ENCODE measurements at regions not wholly inside any gene's neighbourhood (a gene's known extent, or its start where the extent isn't known, plus 50 kb on each side); places are given as distances from the start of the nearest gene placed in this dataset.

DNA sequence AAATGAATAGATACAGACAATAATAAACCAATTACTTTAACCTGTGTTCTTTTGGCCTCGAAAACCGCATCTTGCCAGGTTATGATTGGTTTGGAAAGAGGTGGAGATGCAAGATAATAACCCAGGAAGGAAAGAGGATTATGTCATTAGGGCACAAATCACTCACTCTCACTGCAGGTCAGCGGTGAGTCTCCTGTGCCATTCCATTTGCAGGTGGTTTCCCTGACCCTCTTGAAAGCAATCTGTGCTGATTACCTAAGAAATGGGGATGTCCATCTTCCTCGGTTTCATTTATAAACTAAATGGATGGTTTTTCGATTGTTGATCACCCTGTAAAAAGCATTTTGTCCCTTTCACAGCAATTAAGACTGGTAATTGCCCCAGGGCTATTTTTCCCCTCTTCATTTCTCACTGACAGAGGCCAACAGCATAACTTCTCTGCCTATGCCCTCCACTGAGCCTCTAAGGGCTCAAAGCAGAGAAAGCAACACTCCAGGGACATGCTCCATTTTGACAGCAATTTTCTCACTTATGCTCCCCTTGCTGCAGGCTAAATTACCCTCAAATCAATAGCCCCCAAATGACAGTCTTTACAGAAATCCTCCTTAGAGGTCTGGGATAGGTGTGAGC is 257.5 kb downstream of the IPMK start:
- DNase-seq: no peak

DNA sequence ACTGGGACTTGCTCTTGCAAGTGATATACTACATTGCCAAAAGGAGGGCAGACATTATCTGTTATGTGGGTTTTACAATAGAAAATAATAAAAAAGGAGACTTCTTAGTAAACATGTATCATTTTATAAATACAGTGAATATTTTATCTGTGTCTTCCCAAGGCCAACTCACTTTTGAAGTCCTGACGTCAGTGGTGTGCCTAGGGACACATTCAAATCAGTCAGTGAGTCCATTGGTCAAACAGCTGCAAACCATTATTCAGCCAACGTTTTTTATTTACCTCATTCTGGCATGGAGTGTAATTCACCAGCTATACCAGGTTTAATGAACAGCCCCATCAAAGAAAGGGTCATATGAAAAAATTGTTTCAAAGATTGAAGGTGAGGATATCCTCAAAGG is 263.7 kb downstream of the IPMK start:
- DNase-seq: no peak

DNA sequence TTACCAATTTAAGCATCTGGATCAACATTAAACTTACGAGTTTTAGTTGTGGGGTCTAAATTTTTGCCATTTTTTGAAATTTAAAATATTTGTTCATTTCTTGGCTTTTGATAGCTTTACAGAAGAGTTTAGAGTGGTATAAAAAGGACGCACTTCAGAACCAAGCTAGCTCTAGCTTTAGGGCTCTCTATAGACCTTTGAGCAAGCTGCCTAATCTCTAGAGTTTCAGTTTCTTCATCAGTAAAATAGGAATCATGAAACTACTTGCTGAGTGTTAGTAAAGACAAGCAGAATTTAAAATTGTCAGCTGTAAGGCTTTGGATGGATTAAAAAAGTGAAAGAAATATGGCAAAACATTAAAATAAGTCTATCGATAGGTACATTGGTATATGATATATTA is 266.5 kb downstream of the IPMK start:
- no peak for DNase-seq

DNA sequence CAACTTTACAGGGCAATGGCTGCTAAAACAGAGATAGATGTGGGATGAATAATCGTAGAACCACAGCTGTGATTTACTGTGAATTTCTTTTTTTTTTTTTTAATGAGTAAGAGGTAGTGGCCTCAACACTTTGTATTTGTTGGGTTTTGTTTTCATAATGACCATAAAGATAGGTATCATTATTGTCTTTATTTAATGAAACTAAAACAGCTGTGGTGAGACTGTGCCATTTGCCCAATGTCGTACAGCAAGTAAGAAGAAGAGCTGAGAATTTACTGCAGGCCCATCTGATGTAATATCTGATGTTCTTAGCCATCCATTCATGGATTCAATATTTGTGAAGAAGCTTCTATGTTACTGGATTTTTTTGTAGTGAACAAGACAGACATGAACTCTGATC is 271.2 kb downstream of the IPMK start:
- DNase-seq: no peak

DNA sequence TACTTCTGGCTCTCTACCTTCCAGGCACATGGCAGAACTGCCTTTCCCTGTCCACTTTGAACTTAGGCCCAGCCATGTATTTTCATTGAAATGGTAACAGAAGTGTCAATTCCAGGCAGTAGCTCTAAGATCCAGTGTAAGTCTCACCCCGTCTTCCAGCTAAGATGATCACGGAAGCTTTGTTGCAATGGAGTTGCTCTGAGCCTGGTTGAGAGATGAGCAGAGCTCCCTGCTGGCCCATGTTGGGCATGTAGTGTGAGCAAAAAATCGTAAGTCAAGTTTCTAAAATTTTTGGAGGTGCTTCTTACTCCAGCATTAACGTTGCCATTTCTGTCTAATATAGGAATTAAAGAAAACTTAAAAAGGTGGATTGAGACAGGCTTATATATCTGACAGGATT is 274.4 kb downstream of the IPMK start:
- DNase-seq: no peak

DNA sequence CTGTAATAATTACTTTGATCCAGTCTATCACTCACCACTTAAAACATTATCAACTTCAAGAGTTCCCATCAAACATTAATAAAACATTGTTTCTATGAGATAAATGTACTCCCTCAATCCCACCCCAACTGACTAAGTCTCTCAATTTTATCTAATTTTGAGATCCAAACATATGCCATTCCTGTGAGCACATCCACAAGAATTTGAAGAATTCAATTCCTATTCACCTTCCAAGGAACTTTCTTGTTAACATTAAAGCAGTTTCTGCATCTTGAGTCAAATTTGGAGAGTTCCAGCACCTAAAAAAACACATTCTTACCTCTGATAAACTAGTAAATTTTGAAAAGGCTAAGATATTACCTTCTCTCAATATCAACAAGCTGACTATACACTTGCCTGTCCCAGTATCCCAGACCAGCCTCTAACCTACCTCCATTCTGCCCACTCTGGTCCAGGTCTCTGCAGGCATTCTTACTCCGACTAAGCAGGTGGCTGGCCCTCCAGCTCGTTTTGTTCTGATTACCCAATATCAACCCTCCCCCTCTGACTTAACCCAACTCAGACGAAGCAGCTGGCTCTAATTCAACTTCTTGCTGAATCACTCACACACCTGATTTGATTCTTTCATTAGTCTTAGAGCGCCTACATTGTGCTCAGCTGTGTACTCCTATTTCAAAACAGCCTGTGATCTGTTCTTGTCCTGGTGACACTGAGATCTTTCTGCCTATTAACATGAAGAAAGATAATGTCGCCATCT is 275.2 kb downstream of the IPMK start:
- no peak for DNase-seq

DNA sequence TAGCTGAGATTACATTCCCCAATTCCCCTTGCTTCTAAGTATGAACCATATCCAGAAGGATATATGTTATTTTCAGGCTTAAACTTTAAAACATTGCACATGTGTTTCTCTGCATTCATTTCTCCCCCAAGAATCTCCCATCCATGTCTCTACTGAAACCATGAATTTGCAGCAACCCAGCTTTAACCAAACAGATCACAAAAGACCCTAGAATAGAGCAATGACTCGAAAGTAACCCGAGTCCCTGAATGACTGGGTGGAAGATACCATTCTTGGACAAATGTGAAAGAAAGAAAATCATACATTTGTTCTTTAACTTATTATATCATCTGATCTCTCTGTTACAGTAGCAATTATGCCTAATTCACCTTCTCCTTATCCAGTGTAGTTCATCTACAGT is 278.7 kb downstream of the IPMK start:
- no peak for DNase-seq

DNA sequence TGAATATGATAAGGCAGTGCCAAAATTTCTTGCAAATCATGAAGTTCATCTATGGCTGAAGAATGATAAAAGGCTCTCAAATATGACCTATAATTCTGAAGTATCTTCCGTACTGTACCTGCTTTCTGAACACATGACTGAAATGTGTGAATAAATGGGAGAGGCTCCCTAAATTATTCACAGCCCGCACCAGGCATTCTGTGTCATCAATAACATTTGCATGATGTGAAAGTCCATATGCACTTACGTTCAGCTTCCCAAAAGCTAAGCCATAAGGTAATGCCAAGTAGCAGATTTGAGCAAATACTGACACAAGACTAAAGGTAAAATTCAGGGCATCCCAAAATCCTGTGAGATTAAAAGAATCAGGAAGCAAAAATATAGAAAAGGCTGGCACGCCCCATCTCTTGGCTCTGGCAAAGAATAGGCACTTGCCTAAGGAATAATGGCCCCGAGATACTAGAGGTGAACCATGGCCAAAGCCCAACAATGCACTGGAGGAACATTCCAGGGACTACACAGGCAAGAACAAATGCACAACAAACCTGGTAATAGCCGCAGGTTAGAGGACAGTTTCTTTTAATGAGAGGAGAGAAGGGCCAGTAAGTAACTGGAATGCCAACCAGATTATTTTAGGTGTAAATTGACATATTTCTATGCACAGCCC is 280.5 kb downstream of the IPMK start:
- no peak for DNase-seq

DNA sequence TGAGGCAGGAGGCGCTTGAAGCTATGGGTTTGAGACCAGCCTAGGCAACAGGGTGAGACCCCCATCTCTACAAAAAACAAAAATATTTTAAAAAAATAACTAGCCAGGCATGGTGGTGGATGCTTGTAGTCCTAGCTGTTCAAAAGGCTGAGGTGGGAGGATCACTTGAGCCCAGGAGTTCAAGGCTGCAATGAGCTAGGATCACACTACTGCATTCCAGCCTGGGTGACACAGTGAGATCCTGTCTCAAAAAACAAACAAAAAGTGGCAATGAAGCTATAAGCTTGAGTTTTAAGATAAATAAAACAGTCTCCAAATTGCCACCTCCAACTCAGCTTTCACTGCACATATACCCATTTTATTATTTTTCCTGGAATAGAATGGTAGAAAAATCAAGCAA is 281.3 kb downstream of the IPMK start:
- DNase-seq: no peak

DNA sequence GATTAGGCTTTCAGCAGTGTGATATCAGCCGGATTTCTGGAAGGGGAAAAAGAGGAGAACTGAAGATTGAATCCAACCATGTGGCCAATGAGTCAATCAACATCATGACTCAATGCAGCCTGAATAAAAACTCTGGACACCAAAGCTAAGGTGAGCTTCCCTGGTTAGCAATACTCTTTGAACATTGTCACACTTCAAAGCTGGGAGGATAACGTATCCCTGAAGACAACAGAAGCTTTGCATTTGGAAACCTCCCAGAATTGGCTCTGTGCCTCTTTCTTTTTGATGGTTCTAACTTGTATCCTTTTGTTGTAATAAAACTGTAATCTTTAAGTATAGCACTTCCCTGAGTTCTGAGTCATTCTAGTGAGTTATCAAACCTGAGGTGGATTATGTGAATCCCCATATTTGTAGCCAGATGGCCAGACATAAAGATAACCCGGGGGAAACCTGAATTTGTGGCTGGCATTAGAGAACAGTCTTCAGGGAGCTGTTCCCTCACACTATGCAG is 284.4 kb downstream of the IPMK start:
- no peak for DNase-seq

DNA sequence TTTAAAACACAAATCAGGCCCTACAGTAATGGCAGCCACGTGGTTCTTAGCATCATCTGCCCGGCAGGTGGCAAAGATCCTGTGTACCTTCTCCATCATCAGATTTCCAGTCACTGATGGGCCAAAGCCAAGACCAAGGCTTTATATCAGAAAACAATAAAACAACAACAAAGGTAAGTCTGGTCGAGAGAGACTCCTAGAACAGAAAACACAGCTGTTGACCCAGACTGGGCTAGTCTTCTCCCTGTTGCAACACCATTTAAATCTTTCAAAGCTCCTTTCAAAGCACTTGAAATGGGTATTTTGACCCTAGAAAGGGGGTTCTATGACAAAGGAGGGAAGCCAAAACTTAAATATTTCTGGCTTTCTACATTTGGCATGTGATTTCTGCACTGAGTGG is 285.6 kb downstream of the IPMK start:
- no peak for DNase-seq

DNA sequence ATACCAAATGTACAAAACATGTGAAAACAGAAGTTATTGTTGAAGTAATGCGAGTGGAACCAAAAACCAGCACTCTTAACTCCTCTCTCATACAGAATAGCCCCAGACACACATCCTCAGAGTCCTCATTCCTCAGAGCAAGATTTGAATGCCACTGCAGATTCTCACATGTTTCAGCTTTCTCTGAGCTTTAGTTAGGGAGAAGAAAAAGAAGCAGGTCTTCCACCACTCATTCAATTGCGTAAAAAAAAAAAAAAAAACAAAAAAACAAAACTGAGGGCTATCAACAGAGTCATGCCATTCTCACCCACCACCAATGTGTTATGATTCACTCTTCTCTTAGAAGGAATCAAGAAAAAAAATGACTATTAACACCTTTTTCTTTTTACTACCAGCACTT is 287.7 kb downstream of the IPMK start:
- no peak for DNase-seq

DNA sequence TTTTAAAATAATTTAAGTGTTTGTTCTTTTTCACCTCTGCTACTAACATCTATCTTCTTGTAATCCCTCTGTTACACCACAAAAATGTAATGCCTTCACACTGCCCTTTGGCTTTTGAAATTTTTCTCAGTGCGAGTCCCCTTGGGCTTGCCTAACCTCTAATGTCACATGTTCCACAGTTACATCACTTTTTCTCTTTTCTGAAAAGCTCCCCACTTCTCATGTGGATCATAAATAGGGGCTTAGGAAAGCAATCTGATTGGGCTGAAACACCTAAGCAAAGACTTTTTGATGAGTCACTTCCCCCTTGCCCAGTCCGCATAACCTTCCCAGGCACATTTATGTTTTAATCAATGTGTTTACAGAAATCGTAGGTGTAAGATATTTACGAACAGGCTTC is 288.2 kb downstream of the IPMK start:
- DNase-seq: no peak

DNA sequence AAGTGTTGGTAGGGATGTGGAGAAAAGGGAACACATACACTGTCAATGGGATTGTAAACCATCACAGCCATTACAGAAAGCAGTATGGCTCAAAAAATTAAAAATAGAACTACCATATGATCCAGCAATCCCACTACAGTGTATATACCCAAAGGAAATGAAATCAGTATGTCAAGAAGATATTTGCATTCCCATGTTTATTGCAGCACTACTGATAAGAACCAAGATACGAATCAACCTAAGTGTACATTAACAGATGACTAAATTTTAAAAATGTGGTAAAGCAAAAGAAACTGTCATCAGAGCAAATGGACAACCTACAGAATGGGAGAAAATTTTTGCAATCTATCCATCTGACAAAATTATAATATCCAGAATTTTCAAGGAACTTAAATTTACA is 290.4 kb downstream of the IPMK start:
- no peak for DNase-seq

DNA sequence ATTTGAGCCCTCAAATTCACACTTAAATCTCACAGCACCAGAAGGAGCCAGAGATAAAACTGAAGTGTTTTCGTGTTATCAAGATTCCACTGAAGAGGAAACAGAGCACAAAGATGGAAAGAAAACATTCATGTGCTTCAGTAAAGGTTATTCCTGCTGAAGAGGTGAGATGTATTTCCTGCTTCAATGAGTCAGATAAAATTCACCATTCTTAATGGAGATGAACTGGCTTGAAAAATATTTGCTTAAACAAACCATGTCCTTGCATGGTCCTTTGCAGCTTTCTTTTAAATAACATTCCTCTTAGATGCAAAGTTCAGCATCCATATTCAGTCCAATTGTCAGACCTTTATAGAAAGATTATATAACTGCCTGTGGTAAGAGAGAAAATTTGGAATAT is 294.2 kb downstream of the IPMK start:
- no peak for DNase-seq

DNA sequence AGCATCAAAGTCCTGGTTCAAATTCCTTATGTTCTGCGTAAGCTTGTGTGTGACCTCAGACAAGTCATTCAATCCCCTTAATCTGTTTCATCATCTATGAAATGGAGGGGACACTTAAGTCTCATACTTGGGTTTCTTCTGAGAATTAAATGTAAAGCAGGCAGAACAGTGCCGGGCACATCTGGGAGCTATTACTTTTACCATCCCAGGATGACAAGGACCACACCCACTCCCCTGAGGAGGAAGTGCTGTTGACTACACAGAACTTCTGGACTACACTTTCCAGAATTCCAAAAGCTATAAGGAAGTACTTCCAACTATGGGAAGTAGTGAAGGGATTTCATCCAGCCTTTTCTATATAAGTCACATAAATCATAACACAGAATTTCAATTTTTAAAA is 294.9 kb downstream of the IPMK start:
- DNase-seq: no peak

DNA sequence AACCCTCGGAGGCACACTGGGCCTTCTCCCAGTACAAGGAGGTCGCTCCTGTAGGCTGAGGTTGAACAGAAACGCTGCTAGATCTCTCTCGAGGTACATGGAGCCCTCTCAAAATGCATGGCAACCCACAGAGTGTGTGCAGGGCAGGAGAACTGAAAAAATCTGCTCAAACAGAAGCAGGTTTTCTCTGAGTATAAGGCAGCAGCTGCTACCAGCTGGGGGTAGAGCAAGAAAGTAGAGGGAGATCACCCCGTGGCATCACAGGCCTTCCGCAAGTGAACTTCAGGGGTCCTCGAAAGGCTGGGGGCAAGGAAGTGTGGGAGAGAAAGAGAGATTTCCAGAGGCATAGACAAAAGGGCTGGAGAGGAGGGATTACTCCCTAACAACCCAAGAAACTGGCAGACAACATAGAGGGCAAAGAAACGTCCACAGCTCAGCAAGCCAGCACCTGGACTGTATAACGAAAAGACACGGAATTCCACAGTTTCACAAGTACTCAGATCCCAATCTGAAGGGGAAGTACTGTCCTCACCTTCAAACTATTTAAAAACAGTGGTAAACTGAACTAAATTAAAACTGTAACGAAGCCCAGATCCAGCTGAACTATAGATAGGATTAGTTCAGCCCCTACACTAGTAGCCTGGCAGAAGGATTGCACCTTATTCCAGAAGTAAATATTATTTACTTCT is 299.2 kb downstream of the IPMK start:
- DNase-seq: no peak

DNA sequence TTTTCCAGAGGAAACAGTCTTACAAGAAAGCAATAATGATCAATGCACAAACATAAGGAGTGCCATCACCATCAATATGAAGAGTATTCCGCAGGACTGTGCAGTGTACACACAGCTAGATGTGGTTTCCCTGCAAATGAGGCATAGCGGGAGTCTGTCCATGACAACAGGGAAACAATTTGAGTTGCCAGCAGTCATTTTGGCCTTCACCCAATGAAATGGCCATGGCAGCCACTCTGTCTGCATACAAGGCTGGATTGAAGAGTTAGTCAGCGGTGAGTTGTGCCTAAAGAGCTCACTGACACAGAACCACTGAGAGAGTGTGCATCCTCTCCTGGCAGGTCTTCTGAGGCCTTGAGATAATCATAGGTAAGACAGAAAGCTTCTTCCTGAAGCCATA is 303.3 kb downstream of the IPMK start:
- DNase-seq: peak; percentile 11

DNA sequence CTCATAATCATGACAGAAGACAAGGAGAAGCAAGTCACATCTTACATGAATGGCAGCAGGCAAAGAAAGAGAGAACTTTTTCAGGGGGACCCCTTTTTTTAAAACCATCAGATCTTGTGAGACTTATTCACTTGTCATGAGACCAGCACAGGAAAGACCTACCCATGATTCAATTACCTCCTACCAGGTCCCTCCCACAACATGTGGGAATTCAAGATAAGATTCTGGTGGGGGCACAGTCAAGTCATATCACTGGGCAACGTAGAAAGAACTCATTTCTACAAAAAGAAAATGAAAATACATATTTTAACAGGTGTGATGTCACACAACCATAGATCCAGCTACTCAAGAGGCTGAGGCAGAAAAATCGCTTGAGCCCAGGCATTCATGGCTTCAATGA is 304.1 kb downstream of the IPMK start:
- DNase-seq: no peak

DNA sequence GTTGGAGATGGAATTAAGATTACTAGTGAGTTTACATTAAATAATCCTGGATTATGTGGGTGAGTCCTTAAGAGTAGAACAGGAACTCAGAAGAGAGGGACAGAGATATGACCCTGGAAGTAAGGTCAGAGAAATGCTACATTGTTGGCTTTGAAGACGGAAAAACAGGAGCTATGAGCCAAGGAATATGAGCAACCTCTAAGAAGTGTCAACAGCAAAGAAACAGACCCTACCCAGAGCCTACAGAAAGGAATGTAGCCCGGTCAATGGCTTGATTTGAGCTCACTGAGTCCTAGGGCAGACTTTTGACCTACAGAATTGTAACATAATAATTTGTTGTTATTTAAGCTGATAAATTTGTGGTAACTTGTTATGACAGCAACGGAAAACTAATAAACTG is 304.9 kb downstream of the IPMK start:
- DNase-seq: no peak

DNA sequence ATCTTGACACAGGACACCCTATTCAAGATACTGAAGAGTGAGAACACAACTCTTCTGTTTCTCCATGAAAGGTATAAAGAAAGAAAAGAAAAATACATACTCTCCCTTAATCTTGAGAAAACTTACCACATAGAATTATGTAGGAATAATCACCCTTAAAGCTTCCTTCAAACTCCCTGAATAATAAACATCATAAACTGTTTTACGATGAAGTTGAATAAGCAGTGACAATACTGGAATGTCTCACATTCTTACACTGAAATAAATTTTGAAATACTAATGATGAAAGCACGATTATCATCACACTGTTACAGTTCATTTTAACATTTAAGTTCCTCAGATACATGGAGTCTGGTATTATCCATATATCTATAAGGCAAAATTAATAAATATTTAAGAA is 306.2 kb downstream of the IPMK start:
- no peak for DNase-seq

DNA sequence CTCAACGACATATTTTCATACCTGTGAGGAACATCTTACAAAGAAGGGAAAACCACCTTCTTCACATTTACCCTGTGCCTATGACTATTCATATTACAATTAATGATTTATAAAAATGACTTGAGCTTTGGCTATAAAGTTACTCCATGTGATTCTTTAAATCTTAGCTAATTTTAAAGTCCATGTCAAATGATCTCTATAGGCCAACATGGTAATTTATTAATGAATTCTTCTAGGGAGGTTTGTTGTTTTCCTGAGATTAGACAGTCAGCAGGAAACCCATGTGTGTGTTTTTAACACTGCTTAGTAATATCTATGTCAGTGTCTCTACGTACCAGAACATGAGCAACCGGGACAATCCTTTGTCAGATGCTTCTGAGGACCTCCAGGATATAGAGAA is 307.3 kb downstream of the IPMK start:
- DNase-seq: no peak

All from tongue (tissue), 1 donor.